Spleen (tissue), 11 donors: ENCODE measurements at regions not wholly inside any gene's neighbourhood (a gene's known extent, or its start where the extent isn't known, plus 50 kb on each side); places are given as distances from the start of the nearest gene placed in this dataset.

Experiments used
- DNase-seq: peaks from one replicate; pipeline ENCODE4 v3.0.0-alpha.2; 2020
- H3K27ac ChIP-seq, 8 donors: fragments of 200-600 bp; sonication (generic) in 7 of 8; 1 replicate in 4 of 8; 2 replicates in 4 of 8; pipeline versions ENCODE4 v1.5.0 to v1.8.0; 2016 to 2021; ENCODE audit warnings: inconsistent platforms in 4 of 8, mild to moderate bottlenecking in 4 of 8, moderate library complexity in 1 of 8
- H3K27me3 ChIP-seq, 7 donors: fragments of 200-600 bp; sonication (generic) in 6 of 7; replicated peaks in 1 of 7; 1 replicate in 4 of 7; 2 replicates in 3 of 7; pipeline versions ENCODE4 v1.5.0 to v1.8.0; 2016 to 2021; ENCODE audit warnings: inconsistent platforms in 3 of 7, mild to moderate bottlenecking in 1 of 7
- H3K36me3 ChIP-seq, 6 donors: fragments of 200-600 bp; sonication (generic) in 5 of 6; 1 replicate in 4 of 6; 2 replicates in 2 of 6; pipeline versions ENCODE4 v1.5.0 to v1.8.0; 2016 to 2021; ENCODE audit warnings: inconsistent platforms in 2 of 6
- H3K4me1 ChIP-seq, 6 donors: fragments of 200-600 bp; sonication (generic) in 5 of 6; 1 replicate in 3 of 6; 2 replicates in 3 of 6; pipeline versions ENCODE4 v1.5.0 to v1.8.0; 2016 to 2021; ENCODE audit warnings: inconsistent platforms in 3 of 6
- H3K4me3 ChIP-seq, 8 donors: fragments of 200-600 bp; sonication (generic) in 7 of 8; 1 replicate in 4 of 8; 2 replicates in 4 of 8; pipeline versions ENCODE4 v1.5.0 to v1.8.0; 2016 to 2021; ENCODE audit warnings: inconsistent platforms in 4 of 8, mild to moderate bottlenecking in 4 of 8, moderate library complexity in 2 of 8
- H3K9me3 ChIP-seq, 8 donors: fragments of 200-600 bp; sonication (generic) in 7 of 8; 1 replicate in 4 of 8; 2 replicates in 4 of 8; pipeline versions ENCODE4 v1.5.0 to v1.8.0; 2016 to 2021; ENCODE audit warnings: inconsistent platforms in 4 of 8
- CTCF ChIP-seq, 11 experiments: fragments of 200-600 bp in 7 of 11; fragments of 450-650 bp in 4 of 11; sonication (generic) in 4 of 11; IDR thresholded peaks in 8 of 11; conservative IDR thresholded peaks in 3 of 11; 1 replicate in 7 of 11; 2 replicates in 4 of 11; pipeline versions ENCODE4 v1.4.0 to v1.8.0; 2016 to 2021; ENCODE audit warnings: antibody characterized with exemption in 11 of 11, inconsistent platforms in 4 of 11, mild to moderate bottlenecking in 1 of 11
- POLR2A ChIP-seq, 3 donors: fragments of 450-650 bp; IDR thresholded peaks; one replicate each; pipeline ENCODE4 v1.5.1; 2017; ENCODE audit warnings: antibody characterized with exemption in 3 of 3, mild to moderate bottlenecking in 1 of 3
- POLR2AphosphoS5 ChIP-seq, 3 donors: sonication (generic); formaldehyde crosslinking; IDR thresholded peaks; one replicate each; pipeline ENCODE4 v1.5.1; 2017; ENCODE audit warnings: antibody characterized with exemption in 3 of 3
- WGBS, 5 donors: extraction: QIAGEN DNeasy Blood & Tissue Kit in 3 of 5; methylation state at CpG; one replicate each; pipeline versions ENCODE4 v1.1.5 to v1.1.7; 2013 to 2018; 5-methylcytosine and 5-hydroxymethylcytosine counted together
- intact Hi-C: fragments of 100-400 bp; cut with DNase I; formaldehyde crosslinking; loops from one replicate; pipeline ENCODE4 v1.15.0; 2023; ENCODE audit warnings: low total_unique reads
- donor health status: healthy with polysubstance abuse.
- donor health status: DM: no; HTN: no; CAD: no; lungs with moderate emphysema.
- donor health status: DM: no; HTN: no; CAD: no.
- donor health status: Bipolar disorder and iron deficiency.
- donor health status: healthy.
- donor health status: DM: no; HTN: no; CAD: no.
- donor health status: DM: yes; HTN: yes; CAD: no.

GRCh38 chr9:6080154-6080716, 64.8 kb upstream of the RANBP6 start:
- intact Hi-C loops = no loop called here
- H3K4me1 ChIP-seq = no peaks in the 10 kb centered on the region

GRCh38 chr9:6079386-6079785, 64.0 kb upstream of the RANBP6 start:
- intact Hi-C loops = no loop called here
- Histone ChIP-seq H3K36me3 (no peaks in the 10 kb centered on the region), H3K27ac (no peak overlapping the region), H3K9me3 (no peaks in the 10 kb centered on the region), H3K27me3 (no peaks in the 10 kb centered on the region), H3K4me1 (no peaks in the 10 kb centered on the region), H3K4me3 (no peak overlapping the region)
- WGBS, 5 donors = 92 to 96% (median 95%) methylated on average over 5 of the region's 5 CpGs
- DNase-seq = no peak
- TF ChIP-seq CTCF (IDR thresholded peaks at IDR 0.05 in 8 of 11, conservative IDR thresholded peaks at IDR 0.05 in 3 of 11) = no peak
- no peak for TF ChIP-seq POLR2AphosphoS5 (IDR thresholded peaks at IDR 0.05)
- no peak for TF ChIP-seq POLR2A (IDR thresholded peaks at IDR 0.05)

More at GRCh38 chr9:6080154-6080716, 64.8 kb upstream of the RANBP6 start:
- Histone ChIP-seq H3K9me3 (no peaks in the 10 kb centered on the region), H3K27ac (peak overlapping the region in 7 of 8 donors; percentile 46 to 80 (median 72)), H3K36me3 (no peaks in the 10 kb centered on the region), H3K27me3 (no peaks in the 10 kb centered on the region), H3K4me3 (peak overlapping the region; percentile 7 to 64 (median 27))
- TF ChIP-seq CTCF (IDR thresholded peaks at IDR 0.05 in 8 of 11, conservative IDR thresholded peaks at IDR 0.05 in 3 of 11) = peak in 5 of 11 experiments; percentile 7 to 24 (median 14)
- TF ChIP-seq POLR2A (IDR thresholded peaks at IDR 0.05) = no peak
- TF ChIP-seq POLR2AphosphoS5 (IDR thresholded peaks at IDR 0.05) = peak in 2 of 3 donors; percentile 34 to 51
- WGBS, 5 donors = 16 to 41% (median 27%) methylated on average over 18 of the region's 18 CpGs
- peak; percentile 92 for DNase-seq

GRCh38 chr9:6078382-6079105, 63.1 kb upstream of the RANBP6 start:
- Histone ChIP-seq H3K9me3 (no peaks in the 10 kb centered on the region), H3K4me1 (no peaks in the 10 kb centered on the region), H3K4me3 (no peak overlapping the region), H3K36me3 (no peaks in the 10 kb centered on the region), H3K27ac (no peak overlapping the region), H3K27me3 (no peaks in the 10 kb centered on the region)
- TF ChIP-seq CTCF (IDR thresholded peaks at IDR 0.05 in 8 of 11, conservative IDR thresholded peaks at IDR 0.05 in 3 of 11) = no peak
- TF ChIP-seq POLR2AphosphoS5 (IDR thresholded peaks at IDR 0.05) = no peak
- no peak for TF ChIP-seq POLR2A (IDR thresholded peaks at IDR 0.05)
- 78 to 91% (median 81%) methylated on average over 5 of the region's 5 CpGs for WGBS, 5 donors
- no peak for DNase-seq
- intact Hi-C loops = no loop called here

GRCh38 chr9:6076851-6077250, 61.4 kb upstream of the RANBP6 start:
- H3K27ac ChIP-seq = no peak overlapping the region
- H3K4me3 ChIP-seq = no peak overlapping the region
- DNase-seq = no peak
- no peaks in the 10 kb centered on the region for H3K27me3 ChIP-seq
- H3K4me1 ChIP-seq = no peaks in the 10 kb centered on the region
- no peaks in the 10 kb centered on the region for H3K9me3 ChIP-seq
- no peaks in the 10 kb centered on the region for H3K36me3 ChIP-seq
- TF ChIP-seq POLR2AphosphoS5 (IDR thresholded peaks at IDR 0.05) (no peak), CTCF (IDR thresholded peaks at IDR 0.05 in 8 of 11, conservative IDR thresholded peaks at IDR 0.05 in 3 of 11) (no peak), POLR2A (IDR thresholded peaks at IDR 0.05) (no peak)
- intact Hi-C loops = no loop called here
- 78 to 88% (median 81%) methylated on average over 6 of the region's 6 CpGs for WGBS, 5 donors
